GM19452 (cell line): ENCODE measurements at regions not wholly inside any gene's neighbourhood (a gene's known extent, or its start where the extent isn't known, plus 50 kb on each side); places are given as distances from the start of the nearest gene placed in this dataset.

ENCODE experiments used
- ATAC-seq: cut with Tn5 transposase; IDR thresholded peaks from one replicate; pipeline ENCODE4 v1.9.1; 2021; ENCODE audit not compliant: unreplicated experiment

DNA sequence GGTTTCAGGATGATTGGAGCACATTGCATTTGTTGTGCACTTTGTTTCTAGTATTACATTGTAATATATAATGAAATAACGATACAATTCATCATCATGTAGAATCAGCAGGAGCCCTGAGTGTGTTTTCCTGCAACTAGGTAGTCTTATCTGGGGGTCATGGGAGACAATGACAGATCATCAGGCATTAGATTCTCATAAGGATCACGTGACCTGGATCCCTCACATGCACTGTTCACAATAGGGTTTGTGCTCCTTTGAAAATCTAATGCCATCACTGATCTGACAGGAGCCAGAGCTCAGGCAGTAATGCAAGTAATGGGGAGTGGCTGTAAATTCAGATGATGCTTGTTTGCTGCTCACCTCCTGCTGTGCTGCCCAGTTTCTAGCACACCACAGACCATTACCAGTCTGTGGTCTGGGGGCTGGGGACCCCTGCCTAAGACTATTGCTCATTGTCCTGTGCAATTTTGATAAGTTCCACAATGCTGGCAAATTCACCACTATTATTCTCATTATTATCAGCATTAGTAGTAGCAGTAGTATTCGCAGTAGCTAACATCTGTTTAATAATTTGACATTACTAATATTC, 428.7 kb upstream of the TNP1 start:
- no peak for ATAC-seq

DNA sequence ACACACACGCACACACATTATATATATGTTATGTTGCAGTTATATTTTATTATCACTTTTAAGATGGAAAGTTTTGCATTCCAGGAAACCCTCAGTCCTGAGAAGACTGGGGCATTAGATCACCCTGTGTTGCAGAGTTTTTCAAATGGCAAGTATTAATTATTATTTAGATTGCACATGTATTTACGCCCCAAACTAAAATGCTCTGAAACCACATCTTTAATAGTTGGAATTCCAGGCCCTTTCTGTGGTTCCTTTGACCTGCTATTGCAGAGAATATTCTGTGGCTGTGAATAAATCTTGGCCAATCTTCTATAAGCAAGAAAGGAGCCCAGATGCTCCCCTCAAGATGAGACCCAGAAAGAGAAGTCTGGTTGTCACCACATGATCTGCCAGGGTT, 427.0 kb upstream of the TNP1 start:
- ATAC-seq, result no peak

DNA sequence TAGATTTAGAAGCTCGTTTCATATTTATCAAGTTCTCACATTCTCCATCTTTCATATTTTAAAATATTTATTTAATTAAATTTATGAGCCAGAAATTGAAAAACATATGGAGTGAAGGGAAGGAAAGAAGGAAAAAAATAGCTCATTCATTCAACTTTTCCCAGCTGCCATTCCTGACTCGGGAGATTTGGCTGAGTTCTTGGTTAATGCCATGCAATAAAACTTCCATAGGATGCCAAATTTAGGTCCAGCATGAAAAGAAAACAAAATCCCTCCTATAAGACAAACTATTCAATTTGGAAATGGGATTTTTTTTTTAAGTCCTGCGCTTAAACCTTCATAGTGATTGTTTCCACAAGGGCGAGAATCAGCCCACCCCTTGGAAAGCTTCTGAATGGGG, 426.1 kb upstream of the TNP1 start:
- ATAC-seq, result no peak

DNA sequence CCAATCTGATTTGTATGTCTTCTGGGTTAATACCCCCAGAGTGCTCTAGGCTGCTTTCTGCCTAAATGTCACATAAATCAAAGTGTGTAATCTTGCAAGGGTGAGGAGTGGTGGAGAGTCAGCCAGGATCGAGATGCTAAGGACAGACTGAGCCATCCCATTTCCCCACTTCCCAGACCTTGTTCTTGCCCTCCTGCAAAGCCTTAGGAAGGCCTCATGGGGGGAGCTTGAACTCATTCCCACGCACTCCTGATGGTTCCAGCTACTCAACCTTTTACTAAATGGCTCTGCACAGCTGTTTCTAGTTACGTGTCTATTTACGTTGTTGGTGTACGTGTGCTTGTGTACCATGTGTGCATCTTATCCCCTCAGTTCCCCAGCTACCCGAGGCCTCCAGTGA, 423.6 kb upstream of the TNP1 start:
- ATAC-seq, result no peak

DNA sequence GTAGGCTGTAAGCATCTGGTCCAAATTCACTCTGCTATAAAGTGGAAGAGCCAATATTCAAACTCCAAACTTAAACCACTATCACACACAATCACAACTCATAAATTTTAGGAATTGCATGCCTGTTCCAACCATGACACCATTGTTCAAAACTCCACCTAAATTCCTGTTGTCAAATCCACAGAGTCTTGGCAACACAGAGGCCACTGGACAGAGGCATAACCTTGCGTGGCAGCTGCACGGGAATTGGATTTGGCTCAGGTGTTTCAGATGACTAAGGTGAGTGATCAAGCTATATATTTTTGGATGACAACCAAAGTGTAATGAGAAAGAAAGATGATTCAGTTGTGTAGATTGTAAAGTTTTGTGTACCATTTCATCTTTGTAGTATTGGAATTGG, 422.7 kb upstream of the TNP1 start:
- ATAC-seq, result no peak

DNA sequence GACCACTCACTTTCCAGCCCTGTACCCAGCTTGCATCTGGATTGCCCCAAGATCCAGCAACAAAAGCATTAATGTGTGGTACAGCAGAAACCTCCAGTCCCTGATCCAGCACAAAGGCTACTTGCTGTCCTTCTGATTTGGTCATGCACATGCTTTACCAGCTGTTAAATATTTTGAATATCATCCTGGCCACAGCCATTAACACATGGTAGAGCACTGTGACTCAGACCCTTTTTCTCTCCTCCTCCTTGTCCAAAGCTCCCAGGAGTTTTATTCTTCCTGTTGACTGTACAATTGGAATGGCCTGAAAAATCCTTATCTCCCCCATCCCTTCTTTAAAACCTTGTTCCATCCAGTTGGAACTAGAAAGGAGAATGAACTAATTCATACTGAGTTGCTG, 419.7 kb upstream of the TNP1 start:
- no peak for ATAC-seq

DNA sequence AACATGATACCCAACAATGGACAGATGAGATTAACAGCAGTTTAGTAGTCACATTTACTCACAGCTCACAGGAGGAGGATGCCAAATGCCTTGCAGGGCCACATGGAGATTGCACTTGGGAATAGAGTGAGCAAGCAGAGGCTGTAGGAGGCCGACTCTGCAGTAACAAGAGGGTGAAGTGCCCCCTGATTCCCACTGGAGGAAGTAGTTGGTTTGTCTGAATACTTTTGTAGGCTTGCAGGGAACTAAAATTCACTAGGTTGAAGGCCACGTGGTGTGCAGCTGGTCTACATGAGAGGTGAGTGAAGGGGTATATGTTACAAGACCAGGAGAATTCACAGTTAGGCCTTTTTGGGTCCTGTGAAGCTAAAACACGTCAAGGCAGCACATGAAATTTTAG, 419.3 kb upstream of the TNP1 start:
- no peak for ATAC-seq

DNA sequence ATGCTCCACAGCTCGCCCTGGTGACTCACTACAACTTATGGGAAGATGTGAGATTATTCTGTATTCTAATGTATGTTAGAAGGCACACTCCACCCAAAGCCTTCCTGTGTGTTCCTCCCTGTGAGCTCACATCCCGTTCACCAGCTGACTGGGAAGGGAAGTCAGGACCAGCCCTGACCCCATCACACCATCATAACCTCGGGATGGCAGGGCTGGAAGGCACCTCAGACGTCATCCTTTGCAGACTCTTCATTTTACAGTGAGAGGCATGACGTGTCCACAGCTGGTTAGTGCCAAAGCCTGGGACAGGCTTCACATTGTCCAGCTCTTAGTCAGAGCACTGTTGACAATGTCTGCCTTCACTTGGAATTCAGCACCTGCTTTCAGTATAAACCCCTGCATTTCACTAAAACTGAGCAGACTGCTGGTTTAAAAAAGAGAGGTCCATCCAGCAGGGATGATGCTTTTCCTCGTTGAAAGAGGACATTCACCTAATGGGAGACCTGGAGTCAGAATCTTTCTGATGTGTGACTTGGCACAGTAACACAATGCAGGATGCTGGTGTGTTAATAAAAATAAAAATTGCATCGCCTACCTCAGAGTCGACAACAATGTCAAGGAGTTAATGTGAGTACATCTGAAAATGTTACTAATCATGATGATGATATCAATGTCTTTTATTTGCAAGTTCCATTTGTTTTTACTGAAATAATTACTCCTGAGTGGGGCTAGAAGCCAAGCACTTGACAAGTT, 418.0 kb upstream of the TNP1 start:
- ATAC-seq, result no peak

DNA sequence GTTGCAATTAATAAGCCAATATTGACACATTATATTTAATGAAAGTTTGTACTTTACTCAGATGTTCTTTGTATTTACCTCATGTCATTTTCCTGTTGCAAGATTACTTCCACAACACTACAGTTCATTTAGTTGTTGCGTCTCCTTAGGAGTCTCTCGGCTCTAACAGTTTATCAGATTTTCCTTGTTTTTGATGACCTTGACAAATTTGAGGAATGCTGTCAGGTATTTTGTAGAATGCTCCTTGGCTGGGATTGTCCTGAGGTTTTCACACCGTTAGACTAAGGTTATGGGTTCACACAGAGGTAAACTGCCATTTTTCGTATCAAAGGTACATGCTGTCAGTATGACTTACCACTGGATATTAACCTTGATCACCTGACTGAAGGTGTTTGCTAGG, 416.6 kb upstream of the TNP1 start:
- ATAC-seq, result no peak

DNA sequence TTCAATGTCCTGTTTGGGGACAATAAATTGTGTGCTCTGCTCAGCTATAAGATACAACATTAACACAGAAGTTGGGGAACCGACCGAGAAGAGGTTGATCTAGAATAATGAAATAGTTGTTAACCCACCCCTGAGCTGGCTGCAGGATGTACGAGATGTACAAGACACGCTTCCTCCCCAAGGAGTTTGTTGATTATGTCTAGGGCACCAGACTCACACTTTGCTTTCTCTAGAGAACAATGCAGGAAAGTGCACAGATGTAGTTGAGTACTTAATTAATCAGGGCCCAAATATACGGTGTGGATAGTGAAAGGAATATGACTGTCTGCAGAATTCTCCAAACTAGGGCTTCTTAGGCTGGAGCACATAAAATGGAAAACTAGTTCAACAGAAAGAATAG, 415.2 kb upstream of the TNP1 start:
- no peak for ATAC-seq

DNA sequence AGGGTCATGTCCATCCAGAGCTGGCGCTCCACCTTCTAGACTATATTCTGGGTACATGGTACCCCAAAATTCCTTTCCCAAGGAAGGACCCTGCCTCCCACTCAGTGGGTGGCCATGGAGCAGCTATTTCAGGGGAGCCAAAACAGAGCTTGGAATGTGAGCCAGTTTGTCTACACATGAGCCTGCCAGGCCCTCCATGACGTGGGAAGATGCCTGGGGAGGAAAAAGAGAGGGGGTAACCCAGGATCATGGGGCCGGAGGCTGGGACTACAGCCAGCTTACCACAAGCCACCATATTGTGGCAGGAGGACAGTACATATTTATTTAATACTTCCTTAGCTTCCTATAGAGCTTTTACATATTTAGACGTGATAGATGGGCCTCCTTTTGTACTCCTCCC, 414.7 kb upstream of the TNP1 start:
- no peak for ATAC-seq

DNA sequence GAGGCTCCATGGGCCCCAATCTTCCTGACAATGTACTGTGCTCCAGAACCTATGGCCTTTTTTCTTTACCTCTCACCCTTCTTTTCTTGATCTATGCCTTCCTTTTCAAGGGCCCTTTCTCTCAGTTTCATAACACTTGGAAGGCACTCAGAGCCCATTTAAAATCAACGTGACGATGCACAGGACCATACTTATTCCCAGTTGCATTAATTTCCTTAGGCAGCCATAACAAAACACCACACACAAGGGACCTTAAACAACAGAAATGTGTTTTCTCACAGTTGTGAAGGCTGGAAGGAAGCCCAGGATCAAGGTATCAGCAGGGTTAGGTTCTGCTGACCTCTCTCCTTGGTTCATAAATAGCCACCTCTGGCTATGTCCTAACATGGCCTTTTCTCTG, 414.0 kb upstream of the TNP1 start:
- ATAC-seq, result no peak

DNA sequence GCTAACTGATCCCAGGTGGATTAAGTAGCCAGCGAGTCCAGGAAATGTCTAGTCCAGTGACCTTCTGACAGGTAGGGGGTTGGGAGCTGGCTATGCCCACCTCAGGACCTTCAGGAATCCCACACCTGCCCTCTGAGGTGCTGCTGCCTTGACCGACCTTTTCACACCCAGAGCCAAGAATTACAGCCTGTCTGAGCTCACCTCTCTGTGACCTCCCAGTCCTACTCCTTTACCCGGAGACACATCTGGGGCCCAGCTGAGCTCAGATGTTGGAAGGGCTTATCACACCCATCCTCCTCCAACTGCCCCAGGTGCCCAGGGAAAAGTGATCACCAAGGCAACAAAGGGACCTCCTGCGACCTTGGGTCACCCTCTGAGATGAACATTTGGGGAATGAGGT, 413.3 kb upstream of the TNP1 start:
- ATAC-seq, result no peak

DNA sequence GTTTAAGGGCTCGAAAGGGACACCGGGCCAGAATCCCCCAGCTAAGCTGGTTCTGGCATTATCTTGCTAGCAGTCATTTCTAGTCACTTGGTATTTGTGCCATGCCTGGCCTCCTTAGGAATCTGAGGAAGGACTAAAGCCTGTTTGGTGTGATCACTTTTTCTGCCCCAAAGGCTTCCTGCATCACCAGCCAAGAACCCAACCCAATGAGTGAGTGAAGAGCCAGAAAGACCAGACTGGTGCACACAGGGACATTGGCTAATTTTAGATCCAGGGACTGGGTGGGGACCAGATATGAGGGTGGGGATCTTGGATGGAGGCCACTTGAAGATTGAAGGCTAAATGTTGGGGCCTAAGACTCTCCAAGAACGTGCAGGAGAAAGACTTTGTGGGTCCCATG, 411.9 kb upstream of the TNP1 start:
- ATAC-seq, result no peak

DNA sequence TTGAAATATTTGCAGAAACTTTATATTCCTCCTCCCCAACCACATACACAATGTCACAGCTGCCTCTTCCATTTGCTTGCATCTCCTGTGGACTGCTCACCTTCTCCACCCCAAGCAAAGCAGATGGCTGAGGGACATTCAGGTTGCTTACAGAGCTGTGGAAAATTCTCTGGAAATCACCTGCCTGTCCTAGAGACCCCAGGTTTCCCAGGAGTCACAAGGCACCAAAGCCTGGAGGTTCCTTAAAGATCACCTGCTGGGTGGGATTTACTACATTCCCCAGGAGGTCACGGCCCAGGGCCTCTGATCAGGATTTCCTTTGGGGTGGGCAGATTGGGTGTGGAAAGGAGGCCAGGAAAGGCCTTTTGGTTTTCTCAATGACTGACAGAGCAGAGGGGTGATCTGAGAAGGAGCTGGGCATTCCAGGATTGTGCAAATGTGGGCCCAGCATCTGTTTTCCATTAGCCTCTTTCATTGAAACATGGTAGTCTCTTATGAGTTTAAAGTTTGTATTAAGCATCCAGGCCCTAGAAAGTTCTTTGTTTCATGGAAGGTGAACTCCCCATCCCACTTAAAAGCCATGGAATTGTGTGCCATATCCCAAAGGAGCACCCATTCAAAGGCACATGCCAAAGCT, 410.7 kb upstream of the TNP1 start:
- no peak for ATAC-seq

DNA sequence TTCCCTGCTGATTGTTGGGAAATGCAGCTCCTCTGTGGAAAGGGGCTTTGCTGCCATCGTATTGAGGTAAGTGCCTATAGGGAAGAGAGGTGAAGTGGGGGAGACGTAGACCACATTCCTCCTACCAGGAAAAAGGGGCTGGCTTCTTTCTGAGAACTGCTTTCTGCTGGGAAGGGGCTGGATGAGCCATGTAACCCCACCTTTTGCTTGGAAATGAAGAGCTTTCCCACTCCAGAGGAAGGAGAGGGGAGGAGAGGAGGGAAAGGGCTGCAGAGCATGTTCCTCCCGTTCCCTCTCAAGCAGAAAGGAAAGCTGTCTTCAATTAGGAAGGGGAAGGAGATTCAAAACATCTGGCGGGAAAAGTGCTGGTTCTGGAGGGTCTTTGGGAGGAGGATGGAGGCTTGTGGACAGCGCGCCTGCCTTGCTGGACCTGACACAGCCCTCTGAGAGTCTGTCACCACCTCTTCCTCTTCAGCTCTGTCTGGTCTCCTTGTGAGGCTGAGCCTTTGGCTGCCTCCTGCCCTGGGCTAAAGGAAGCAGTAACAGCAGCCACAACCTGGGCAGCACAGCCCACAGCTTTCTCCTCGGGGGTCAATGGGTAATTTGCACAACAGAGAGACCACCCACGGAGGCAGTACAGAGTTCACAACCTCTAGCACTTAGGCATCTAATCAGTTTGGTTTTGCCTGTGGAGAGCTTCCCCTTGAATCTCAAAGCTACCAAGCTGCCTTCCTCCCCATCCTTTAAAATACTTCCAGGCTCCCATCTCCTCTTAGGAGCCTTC, 410.0 kb upstream of the TNP1 start:
- ATAC-seq, result no peak

DNA sequence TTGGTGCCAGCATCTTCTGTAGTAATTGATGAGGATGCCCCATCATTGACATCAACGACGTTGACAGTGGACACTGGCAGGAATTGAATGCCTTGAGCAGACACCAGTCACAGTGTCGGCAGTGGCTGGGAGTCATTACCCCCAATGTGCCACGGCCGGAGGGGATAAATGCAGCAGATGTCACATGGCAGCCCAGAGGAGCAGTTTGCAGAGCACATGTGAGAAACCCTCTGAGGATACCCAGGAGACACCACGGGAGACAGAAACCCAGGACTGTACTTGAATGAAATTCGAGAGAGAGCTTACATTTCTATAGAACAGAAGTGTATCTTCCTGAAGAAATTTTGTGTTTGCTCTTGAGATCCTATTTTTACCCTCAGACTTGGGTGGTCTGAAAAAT, 409.1 kb upstream of the TNP1 start:
- no peak for ATAC-seq

DNA sequence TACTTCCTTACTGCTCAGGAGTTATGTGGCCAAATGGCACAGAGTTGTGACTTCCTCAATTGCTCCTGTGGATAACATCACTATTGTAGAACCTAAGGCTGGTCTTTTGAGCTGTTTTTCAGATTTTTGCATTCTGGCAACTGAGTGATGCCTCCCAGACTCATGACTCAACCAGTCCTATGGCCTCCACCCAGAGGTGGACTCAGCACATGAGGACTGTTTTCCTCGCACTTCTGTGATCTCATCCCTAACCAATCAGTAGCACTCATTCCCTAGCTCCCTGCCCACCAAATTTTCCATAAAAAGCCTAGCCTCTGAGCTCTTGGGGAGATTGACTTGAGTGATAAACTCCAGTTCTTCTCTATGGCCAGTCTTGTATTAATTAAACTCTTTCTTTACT, 407.9 kb upstream of the TNP1 start:
- no peak for ATAC-seq

DNA sequence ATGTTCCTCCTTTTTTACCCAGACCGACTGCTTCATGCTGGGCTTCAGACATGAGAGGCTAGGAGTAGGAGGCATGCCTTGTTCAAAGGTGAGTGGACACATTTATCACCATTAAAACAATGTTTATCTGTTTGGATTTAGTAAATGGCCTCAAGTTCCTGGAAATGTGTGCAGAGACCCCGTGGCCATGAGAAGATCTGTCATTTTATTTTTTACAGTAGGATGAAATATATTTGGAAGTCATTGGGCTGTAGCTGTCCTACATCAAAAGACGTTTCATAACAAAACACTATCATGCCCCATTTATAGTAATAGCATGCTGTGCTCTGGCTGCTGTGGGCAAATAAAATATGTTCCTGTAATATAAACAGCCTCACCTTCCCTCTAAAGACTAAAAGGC, 403.9 kb upstream of the TNP1 start:
- no peak for ATAC-seq

DNA sequence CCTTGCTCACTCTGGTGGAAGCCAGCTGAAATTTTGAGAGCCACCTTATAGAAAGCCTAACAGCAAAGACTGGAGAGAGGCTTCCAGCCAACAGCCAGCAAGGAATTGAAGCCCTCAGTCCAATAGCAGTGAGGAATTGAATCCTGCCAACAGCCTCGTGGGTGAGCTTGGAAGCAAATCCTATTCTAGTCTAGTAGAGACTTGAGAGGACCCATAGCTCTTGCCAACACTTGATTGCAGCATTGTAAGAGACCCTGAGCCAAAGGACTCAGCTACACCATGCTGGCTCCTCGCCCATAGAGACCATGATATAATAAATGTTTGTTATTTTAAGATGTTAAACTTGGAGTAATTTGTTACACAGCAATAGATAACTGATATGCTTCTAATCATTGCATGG, 403.0 kb upstream of the TNP1 start:
- ATAC-seq, result no peak

DNA sequence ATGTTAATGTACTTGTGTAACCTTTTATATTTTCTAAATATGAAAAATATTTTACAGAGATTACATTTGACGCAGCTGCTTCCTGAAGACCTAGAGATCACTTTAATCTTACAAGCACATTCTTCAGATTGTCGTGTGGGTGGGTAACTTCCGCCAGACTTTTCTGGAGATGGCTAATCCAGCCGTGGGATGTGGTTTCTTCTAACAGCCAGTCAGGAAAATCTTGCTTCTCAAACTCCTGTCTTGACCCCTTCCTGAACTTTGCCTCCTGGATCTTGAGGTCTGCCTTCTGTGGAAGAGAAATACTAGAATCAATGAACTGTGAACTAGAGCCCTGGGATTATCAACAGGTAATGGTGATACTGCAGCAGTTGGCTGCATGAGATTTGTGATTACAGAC, 401.6 kb upstream of the TNP1 start:
- no peak for ATAC-seq
